WTC11 (cell line): ENCODE measurements at regions not wholly inside any gene's neighbourhood (a gene's known extent, or its start where the extent isn't known, plus 50 kb on each side); places are given as distances from the start of the nearest gene placed in this dataset.

Experiments used
- ATAC-seq: fragments of 200-7000 bp; cut with Tn5 transposase; 2 replicates; pipeline ENCODE4 v1.10.0; 2021; ENCODE audit warnings: mild to moderate bottlenecking, moderate library complexity
- CTCF ChIA-PET: fragments of 300-600 bp; sonication (Branson Sonifier 250); formaldehyde crosslinking; loops from one replicate; lab custom pipeline; 2021; ENCODE audit warnings: antibody characterized with exemption; lab: Charles Lee
- POLR2A ChIA-PET: fragments of 350-600 bp; sonication (Branson Sonifier 250); formaldehyde crosslinking; loops from one replicate; lab custom pipeline; 2021; ENCODE audit warnings: antibody characterized with exemption; lab: Charles Lee
- DNase-seq: peaks from one replicate; pipeline ENCODE4 v3.0.0; 2021; ENCODE audit warnings: low spot score
- H3K27ac Mint-ChIP-seq: 2 replicates; pipeline ENCODE4 v1.8.0; 2021; ENCODE audit warnings: mixed read lengths
- H3K27me3 Mint-ChIP-seq: 2 replicates; pipeline ENCODE4 v1.8.0; 2021; ENCODE audit warnings: low read depth, mild to moderate bottlenecking, moderate library complexity, mixed read lengths
- H3K36me3 Mint-ChIP-seq: 2 replicates; pipeline ENCODE4 v1.8.0; 2021; ENCODE audit warnings: mixed read lengths
- H3K4me1 Mint-ChIP-seq: 2 replicates; pipeline ENCODE4 v1.8.0; 2022; ENCODE audit warnings: mixed read lengths
- H3K4me3 Mint-ChIP-seq: 2 replicates; pipeline ENCODE4 v1.8.0; 2021; ENCODE audit warnings: mild to moderate bottlenecking, moderate library complexity, mixed read lengths
- H3K9me3 Mint-ChIP-seq: 2 replicates; pipeline ENCODE4 v1.8.0; 2021; ENCODE audit warnings: mixed read lengths
- CREB1 ChIP-seq: sonication (generic); formaldehyde crosslinking; IDR thresholded peaks from 2 replicates; pipeline ENCODE4 v1.8.0; 2023; ENCODE audit warnings: mild to moderate bottlenecking, missing genetic modification reagents
- CREM ChIP-seq: sonication (generic); formaldehyde crosslinking; IDR thresholded peaks from 2 replicates; pipeline ENCODE4 v1.8.1; 2022; ENCODE audit warnings: mild to moderate bottlenecking, missing genetic modification reagents, moderate library complexity
- FOXK1 ChIP-seq: sonication (generic); formaldehyde crosslinking; IDR thresholded peaks from 2 replicates; pipeline ENCODE4 v1.8.0; 2022; ENCODE audit warnings: mild to moderate bottlenecking, moderate library complexity, missing genetic modification reagents
- GRHL2 ChIP-seq: fragments of 250-450 bp; sonication (Bioruptor Pico); IDR thresholded peaks from 2 replicates; pipeline ENCODE4 v1.8.0; 2022; ENCODE audit warnings: mild to moderate bottlenecking, moderate library complexity; ENCODE audit not compliant: insufficient replicate concordance, severe bottlenecking
- HMGA2 ChIP-seq: fragments of 250-450 bp; sonication (Bioruptor Pico); IDR thresholded peaks from 2 replicates; pipeline ENCODE4 v1.4.0; 2021; ENCODE audit warnings: mild to moderate bottlenecking, moderate library complexity
- NR1H2 ChIP-seq: sonication (generic); formaldehyde crosslinking; IDR thresholded peaks from 2 replicates; pipeline ENCODE4 v1.9.0; 2021; ENCODE audit warnings: mild to moderate bottlenecking, moderate library complexity, missing genetic modification reagents
- TEAD1 ChIP-seq: sonication (generic); formaldehyde crosslinking; IDR thresholded peaks from 2 replicates; pipeline ENCODE4 v1.8.0; 2022; ENCODE audit warnings: mild to moderate bottlenecking, missing genetic modification reagents
- ZNF121 ChIP-seq: sonication (generic); formaldehyde crosslinking; IDR thresholded peaks from 2 replicates; pipeline ENCODE4 v1.8.0; 2023; ENCODE audit warnings: missing genetic modification reagents
- ZNF138 ChIP-seq: sonication (generic); formaldehyde crosslinking; conservative IDR thresholded peaks from 2 replicates; pipeline ENCODE4 v1.8.1; 2022; ENCODE audit warnings: mild to moderate bottlenecking, moderate library complexity, missing genetic modification reagents
- ZNF219 ChIP-seq: sonication (generic); formaldehyde crosslinking; IDR thresholded peaks from 2 replicates; pipeline ENCODE4 v1.8.0; 2023; ENCODE audit warnings: missing genetic modification reagents, mild to moderate bottlenecking, borderline replicate concordance
- ZNF263 ChIP-seq: sonication (generic); formaldehyde crosslinking; IDR thresholded peaks from 2 replicates; pipeline ENCODE4 v1.8.1; 2022; ENCODE audit warnings: low read depth, mild to moderate bottlenecking, moderate library complexity, missing genetic modification reagents
- TF ChIP-seq, protein P1 (sequence below): sonication (generic); formaldehyde crosslinking; IDR thresholded peaks from 2 replicates; pipeline ENCODE4 v1.8.0; 2022; ENCODE audit warnings: mild to moderate bottlenecking, missing genetic modification reagents
- TF ChIP-seq, protein P2 (sequence below): sonication (generic); formaldehyde crosslinking; IDR thresholded peaks from 2 replicates; pipeline ENCODE4 v1.8.1; 2022; ENCODE audit warnings: low read depth, mild to moderate bottlenecking, moderate library complexity, missing genetic modification reagents, borderline replicate concordance
- TF ChIP-seq, protein P3 (sequence below): sonication (generic); formaldehyde crosslinking; IDR thresholded peaks from 2 replicates; pipeline ENCODE4 v1.8.0; 2022; ENCODE audit warnings: missing genetic modification reagents
- TF ChIP-seq, protein P4 (sequence below): sonication (generic); formaldehyde crosslinking; IDR thresholded peaks from 2 replicates; pipeline ENCODE4 v1.8.1; 2022; ENCODE audit warnings: low read depth, missing genetic modification reagents, borderline replicate concordance
- TF ChIP-seq, protein P5 (sequence below): fragments of 250-450 bp; sonication (Bioruptor Pico); IDR thresholded peaks from 2 replicates; pipeline ENCODE4 v1.9.0; 2021; ENCODE audit warnings: mild to moderate bottlenecking
- TF ChIP-seq, protein P6 (sequence below): sonication (generic); formaldehyde crosslinking; IDR thresholded peaks from 2 replicates; pipeline ENCODE4 v1.8.0; 2023; ENCODE audit warnings: mild to moderate bottlenecking, missing genetic modification reagents

DNA sequence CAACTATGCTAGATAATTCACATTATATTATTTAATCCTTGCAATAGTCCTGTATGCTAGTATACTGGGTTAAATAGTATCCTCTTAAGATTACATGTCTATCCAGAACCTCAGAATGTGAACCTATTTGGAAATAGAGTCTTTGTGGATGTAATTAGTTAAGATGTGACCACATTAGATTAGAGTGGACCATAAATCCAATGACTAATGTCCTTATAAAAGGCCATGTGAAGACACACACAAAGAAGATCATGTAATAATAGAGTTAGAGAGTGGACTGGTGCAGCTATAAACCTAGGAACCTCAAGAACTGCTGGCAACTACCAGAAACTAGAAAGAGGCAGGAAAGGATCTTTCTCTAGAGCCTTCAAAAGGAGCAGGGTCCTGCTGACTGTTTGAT lies 263.6 kb upstream of the PTGER4 start:
- DNase-seq (no peak), ATAC-seq (no peak)
- TF ChIP-seq NR1H2, result no peak
- no peak for TF ChIP-seq HMGA2 (CRISPR knock-in tag)
- TF ChIP-seq, protein P1, sequence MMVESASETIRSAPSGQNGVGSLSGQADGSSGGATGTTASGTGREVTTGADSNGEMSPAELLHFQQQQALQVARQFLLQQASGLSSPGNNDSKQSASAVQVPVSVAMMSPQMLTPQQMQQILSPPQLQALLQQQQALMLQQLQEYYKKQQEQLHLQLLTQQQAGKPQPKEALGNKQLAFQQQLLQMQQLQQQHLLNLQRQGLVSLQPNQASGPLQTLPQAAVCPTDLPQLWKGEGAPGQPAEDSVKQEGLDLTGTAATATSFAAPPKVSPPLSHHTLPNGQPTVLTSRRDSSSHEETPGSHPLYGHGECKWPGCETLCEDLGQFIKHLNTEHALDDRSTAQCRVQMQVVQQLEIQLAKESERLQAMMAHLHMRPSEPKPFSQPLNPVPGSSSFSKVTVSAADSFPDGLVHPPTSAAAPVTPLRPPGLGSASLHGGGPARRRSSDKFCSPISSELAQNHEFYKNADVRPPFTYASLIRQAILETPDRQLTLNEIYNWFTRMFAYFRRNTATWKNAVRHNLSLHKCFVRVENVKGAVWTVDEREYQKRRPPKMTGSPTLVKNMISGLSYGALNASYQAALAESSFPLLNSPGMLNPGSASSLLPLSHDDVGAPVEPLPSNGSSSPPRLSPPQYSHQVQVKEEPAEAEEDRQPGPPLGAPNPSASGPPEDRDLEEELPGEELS (CRISPR knock-in tag), result no peak
- no peak for TF ChIP-seq ZNF219 (CRISPR knock-in tag)
- TF ChIP-seq, protein P2, sequence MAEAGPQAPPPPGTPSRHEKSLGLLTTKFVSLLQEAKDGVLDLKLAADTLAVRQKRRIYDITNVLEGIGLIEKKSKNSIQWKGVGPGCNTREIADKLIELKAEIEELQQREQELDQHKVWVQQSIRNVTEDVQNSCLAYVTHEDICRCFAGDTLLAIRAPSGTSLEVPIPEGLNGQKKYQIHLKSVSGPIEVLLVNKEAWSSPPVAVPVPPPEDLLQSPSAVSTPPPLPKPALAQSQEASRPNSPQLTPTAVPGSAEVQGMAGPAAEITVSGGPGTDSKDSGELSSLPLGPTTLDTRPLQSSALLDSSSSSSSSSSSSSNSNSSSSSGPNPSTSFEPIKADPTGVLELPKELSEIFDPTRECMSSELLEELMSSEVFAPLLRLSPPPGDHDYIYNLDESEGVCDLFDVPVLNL (CRISPR knock-in tag), result no peak
- no peaks in the 10 kb centered on the region for H3K4me1 Mint-ChIP-seq
- peaks cover 42% of the 10 kb centered on the region for H3K9me3 Mint-ChIP-seq
- ChIA-PET POLR2A (no interaction called here), CTCF (no interaction called here)
- H3K4me3 Mint-ChIP-seq, result no peak overlapping the region
- H3K27me3 Mint-ChIP-seq, result no peaks in the 10 kb centered on the region
- no peak overlapping the region for H3K27ac Mint-ChIP-seq
- peaks cover 12% of the 10 kb centered on the region; the same call in 1 of the 2 replicates for H3K36me3 Mint-ChIP-seq

DNA sequence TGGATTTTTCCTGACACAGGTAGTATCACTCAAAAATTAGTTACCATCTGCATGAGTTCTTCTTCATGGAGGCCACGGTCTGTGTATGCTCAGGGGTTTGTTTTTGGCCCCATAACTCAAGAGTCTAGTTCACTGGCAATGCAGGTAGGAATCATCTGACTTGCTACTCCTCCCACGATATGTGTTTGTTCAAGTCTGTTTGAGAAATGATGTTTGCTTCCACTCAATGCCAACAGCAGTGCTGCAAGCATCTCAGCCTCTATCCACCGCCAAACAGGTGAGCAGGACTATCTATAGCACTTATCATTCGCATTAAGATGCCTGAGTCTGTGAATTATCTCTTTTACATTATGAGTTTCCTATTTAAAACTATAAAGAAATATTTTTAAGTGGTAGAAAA lies 264.8 kb upstream of the PTGER4 start:
- ChIA-PET CTCF (no interaction called here), POLR2A (no interaction called here)
- no peak for ATAC-seq
- TF ChIP-seq TEAD1 (CRISPR knock-in tag) (no peak), GRHL2 (CRISPR knock-in tag) (no peak), HMGA2 (CRISPR knock-in tag) (no peak), FOXK1 (CRISPR knock-in tag) (no peak), NR1H2 (no peak), ZNF263 (no peak), CREB1 (CRISPR knock-in tag) (no peak), ZNF121 (CRISPR knock-in tag) (no peak)
- TF ChIP-seq, protein P3, sequence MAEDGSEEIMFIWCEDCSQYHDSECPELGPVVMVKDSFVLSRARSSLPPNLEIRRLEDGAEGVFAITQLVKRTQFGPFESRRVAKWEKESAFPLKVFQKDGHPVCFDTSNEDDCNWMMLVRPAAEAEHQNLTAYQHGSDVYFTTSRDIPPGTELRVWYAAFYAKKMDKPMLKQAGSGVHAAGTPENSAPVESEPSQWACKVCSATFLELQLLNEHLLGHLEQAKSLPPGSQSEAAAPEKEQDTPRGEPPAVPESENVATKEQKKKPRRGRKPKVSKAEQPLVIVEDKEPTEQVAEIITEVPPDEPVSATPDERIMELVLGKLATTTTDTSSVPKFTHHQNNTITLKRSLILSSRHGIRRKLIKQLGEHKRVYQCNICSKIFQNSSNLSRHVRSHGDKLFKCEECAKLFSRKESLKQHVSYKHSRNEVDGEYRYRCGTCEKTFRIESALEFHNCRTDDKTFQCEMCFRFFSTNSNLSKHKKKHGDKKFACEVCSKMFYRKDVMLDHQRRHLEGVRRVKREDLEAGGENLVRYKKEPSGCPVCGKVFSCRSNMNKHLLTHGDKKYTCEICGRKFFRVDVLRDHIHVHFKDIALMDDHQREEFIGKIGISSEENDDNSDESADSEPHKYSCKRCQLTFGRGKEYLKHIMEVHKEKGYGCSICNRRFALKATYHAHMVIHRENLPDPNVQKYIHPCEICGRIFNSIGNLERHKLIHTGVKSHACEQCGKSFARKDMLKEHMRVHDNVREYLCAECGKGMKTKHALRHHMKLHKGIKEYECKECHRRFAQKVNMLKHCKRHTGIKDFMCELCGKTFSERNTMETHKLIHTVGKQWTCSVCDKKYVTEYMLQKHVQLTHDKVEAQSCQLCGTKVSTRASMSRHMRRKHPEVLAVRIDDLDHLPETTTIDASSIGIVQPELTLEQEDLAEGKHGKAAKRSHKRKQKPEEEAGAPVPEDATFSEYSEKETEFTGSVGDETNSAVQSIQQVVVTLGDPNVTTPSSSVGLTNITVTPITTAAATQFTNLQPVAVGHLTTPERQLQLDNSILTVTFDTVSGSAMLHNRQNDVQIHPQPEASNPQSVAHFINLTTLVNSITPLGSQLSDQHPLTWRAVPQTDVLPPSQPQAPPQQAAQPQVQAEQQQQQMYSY (CRISPR knock-in tag), result no peak
- DNase-seq, result no peak
- no peak overlapping the region for H3K4me3 Mint-ChIP-seq
- peaks cover 32% of the 10 kb centered on the region for H3K9me3 Mint-ChIP-seq
- H3K27ac Mint-ChIP-seq, result no peak overlapping the region
- peaks cover 8% of the 10 kb centered on the region; the same call in 1 of the 2 replicates for H3K36me3 Mint-ChIP-seq
- H3K4me1 Mint-ChIP-seq, result no peaks in the 10 kb centered on the region
- H3K27me3 Mint-ChIP-seq, result no peaks in the 10 kb centered on the region

DNA sequence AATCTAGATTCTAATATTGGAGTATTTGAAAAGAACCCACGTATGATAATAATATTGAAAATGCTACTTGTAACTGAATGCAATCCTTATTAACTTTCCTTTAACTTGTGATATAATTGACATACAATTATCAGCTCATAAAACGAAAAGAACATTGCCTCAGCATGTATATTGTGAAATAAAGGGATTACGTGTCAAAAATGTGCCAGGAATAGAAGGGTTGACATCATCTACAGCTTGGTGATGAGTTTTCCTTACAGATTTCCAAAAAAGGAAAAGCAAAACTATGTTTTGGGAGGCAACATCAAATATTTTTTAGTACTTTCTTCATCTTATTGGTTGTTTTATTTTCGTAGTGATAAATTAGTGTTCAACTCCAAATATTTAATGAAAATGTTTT lies 266.0 kb upstream of the PTGER4 start:
- Mint-ChIP-seq H3K27ac (no peak overlapping the region), H3K4me1 (no peaks in the 10 kb centered on the region)
- TF ChIP-seq NR1H2 (no peak), TEAD1 (CRISPR knock-in tag) (no peak), CREM (CRISPR knock-in tag) (no peak), FOXK1 (CRISPR knock-in tag) (no peak), ZNF138 (CRISPR knock-in tag) (no peak)
- TF ChIP-seq, protein P4, sequence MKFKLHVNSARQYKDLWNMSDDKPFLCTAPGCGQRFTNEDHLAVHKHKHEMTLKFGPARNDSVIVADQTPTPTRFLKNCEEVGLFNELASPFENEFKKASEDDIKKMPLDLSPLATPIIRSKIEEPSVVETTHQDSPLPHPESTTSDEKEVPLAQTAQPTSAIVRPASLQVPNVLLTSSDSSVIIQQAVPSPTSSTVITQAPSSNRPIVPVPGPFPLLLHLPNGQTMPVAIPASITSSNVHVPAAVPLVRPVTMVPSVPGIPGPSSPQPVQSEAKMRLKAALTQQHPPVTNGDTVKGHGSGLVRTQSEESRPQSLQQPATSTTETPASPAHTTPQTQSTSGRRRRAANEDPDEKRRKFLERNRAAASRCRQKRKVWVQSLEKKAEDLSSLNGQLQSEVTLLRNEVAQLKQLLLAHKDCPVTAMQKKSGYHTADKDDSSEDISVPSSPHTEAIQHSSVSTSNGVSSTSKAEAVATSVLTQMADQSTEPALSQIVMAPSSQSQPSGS (CRISPR knock-in tag), result no peak
- TF ChIP-seq, protein P5, sequence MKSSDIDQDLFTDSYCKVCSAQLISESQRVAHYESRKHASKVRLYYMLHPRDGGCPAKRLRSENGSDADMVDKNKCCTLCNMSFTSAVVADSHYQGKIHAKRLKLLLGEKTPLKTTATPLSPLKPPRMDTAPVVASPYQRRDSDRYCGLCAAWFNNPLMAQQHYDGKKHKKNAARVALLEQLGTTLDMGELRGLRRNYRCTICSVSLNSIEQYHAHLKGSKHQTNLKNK (CRISPR knock-in tag), result no peak
- TF ChIP-seq, protein P6, sequence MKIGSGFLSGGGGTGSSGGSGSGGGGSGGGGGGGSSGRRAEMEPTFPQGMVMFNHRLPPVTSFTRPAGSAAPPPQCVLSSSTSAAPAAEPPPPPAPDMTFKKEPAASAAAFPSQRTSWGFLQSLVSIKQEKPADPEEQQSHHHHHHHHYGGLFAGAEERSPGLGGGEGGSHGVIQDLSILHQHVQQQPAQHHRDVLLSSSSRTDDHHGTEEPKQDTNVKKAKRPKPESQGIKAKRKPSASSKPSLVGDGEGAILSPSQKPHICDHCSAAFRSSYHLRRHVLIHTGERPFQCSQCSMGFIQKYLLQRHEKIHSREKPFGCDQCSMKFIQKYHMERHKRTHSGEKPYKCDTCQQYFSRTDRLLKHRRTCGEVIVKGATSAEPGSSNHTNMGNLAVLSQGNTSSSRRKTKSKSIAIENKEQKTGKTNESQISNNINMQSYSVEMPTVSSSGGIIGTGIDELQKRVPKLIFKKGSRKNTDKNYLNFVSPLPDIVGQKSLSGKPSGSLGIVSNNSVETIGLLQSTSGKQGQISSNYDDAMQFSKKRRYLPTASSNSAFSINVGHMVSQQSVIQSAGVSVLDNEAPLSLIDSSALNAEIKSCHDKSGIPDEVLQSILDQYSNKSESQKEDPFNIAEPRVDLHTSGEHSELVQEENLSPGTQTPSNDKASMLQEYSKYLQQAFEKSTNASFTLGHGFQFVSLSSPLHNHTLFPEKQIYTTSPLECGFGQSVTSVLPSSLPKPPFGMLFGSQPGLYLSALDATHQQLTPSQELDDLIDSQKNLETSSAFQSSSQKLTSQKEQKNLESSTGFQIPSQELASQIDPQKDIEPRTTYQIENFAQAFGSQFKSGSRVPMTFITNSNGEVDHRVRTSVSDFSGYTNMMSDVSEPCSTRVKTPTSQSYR (CRISPR knock-in tag), result no peak

More for the DNA sequence above, 266.0 kb upstream of the PTGER4 start:
- H3K9me3 Mint-ChIP-seq, result peaks cover 23% of the 10 kb centered on the region
- no peak for DNase-seq
- ChIA-PET CTCF (no interaction called here), POLR2A (no interaction called here)
- no peak overlapping the region for H3K4me3 Mint-ChIP-seq
- no peaks in the 10 kb centered on the region for H3K27me3 Mint-ChIP-seq
- H3K36me3 Mint-ChIP-seq, result peaks cover 8% of the 10 kb centered on the region; the same call in 1 of the 2 replicates
- no peak for ATAC-seq
